Sigmoid colon (tissue), 6 donors: ENCODE measurements at regions not wholly inside any gene's neighbourhood (a gene's known extent, or its start where the extent isn't known, plus 50 kb on each side); places are given as distances from the start of the nearest gene placed in this dataset.

Experiments
- DNase-seq: peaks from one replicate; pipeline ENCODE4 v3.0.0-alpha.2; 2019
- H3K27ac ChIP-seq, 4 donors: fragments of 200-600 bp; sonication (generic); one replicate each; pipeline ENCODE4 v1.5.1; 2016 to 2019; ENCODE audit warnings: mild to moderate bottlenecking in 1 of 4
- H3K27me3 ChIP-seq, 3 donors: fragments of 200-600 bp; sonication (generic); one replicate each; pipeline ENCODE4 v1.5.1; 2019; ENCODE audit warnings: mild to moderate bottlenecking in 1 of 3
- H3K36me3 ChIP-seq, 4 donors: fragments of 200-600 bp; sonication (generic); one replicate each; pipeline ENCODE4 v1.5.1; 2016 to 2019
- H3K4me1 ChIP-seq, 4 donors: fragments of 200-600 bp; sonication (generic); one replicate each; pipeline ENCODE4 v1.5.1; 2017 to 2019
- H3K4me3 ChIP-seq, 4 donors: fragments of 200-600 bp; sonication (generic); one replicate each; pipeline ENCODE4 v1.5.1; 2017 to 2019; ENCODE audit warnings: mild to moderate bottlenecking in 2 of 4, moderate library complexity in 1 of 4
- H3K9me3 ChIP-seq, 4 donors: fragments of 200-600 bp in 3 of 4; sonication (generic) in 3 of 4; one replicate each; pipeline versions ENCODE4 v1.5.1 to v1.6.1; 2013 to 2019
- EP300 ChIP-seq, 4 donors: sonication (generic); formaldehyde crosslinking; IDR thresholded peaks; one replicate each; pipeline ENCODE4 v1.6.1; 2017; ENCODE audit warnings: antibody characterized with exemption in 4 of 4
- POLR2A ChIP-seq, 2 donors: fragments of 450-650 bp; IDR thresholded peaks; one replicate each; pipeline ENCODE4 v1.6.1; 2016; ENCODE audit warnings: antibody characterized with exemption in 2 of 2, mild to moderate bottlenecking in 2 of 2, moderate library complexity in 2 of 2
- POLR2AphosphoS5 ChIP-seq, 4 donors: sonication (generic); formaldehyde crosslinking; IDR thresholded peaks; one replicate each; pipeline ENCODE4 v1.6.1; 2017; ENCODE audit warnings: antibody characterized with exemption in 4 of 4
- WGBS, 2 donors: extraction: QIAGEN DNeasy Blood & Tissue Kit; methylation state at CpG; one replicate each; pipeline ENCODE4 v1.1.7; 2013; 5-methylcytosine and 5-hydroxymethylcytosine counted together
- intact Hi-C: fragments of 100-400 bp; cut with DNase I; formaldehyde crosslinking; loops from one replicate; pipeline ENCODE4 v1.15.1; 2023
- TF ChIP-seq, protein P1 (sequence below), 4 experiments: fragments of 450-650 bp in 3 of 4; fragments of 200-600 bp in 1 of 4; IDR thresholded peaks; one replicate each; pipeline ENCODE4 v1.5.1; 2016 to 2019; ENCODE audit warnings: antibody characterized with exemption in 4 of 4, mild to moderate bottlenecking in 3 of 4, moderate library complexity in 2 of 4
- donor health status: healthy with polysubstance abuse.
- donor health status: healthy.

DNA sequence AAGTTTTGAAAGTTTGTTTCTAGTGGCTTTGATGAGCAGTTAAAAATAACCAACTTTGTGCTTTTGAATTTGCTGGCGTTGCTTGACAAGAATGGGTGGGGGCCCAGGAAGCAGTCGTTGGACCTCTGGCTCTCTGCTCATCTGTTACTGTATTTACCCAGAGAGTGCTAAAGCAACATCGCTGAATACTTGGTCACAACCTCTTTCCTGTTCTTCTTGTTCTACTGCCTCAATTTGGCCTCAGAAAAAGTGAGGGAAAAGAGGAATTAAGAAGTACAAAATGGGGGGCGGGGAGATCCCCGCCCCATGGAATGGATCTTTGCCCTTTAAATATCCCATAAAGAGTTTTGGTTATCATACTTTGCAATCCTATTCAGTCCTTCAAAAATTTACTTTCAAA lies 221.5 kb upstream of the G2E3 start:
- intact Hi-C loops = no loop called here
- Histone ChIP-seq H3K9me3 (no peaks in the 10 kb centered on the region), H3K27me3 (no peaks in the 10 kb centered on the region), H3K4me3 (no peak overlapping the region), H3K36me3 (no peaks in the 10 kb centered on the region), H3K4me1 (no peaks in the 10 kb centered on the region), H3K27ac (no peak overlapping the region)
- TF ChIP-seq, protein P1, sequence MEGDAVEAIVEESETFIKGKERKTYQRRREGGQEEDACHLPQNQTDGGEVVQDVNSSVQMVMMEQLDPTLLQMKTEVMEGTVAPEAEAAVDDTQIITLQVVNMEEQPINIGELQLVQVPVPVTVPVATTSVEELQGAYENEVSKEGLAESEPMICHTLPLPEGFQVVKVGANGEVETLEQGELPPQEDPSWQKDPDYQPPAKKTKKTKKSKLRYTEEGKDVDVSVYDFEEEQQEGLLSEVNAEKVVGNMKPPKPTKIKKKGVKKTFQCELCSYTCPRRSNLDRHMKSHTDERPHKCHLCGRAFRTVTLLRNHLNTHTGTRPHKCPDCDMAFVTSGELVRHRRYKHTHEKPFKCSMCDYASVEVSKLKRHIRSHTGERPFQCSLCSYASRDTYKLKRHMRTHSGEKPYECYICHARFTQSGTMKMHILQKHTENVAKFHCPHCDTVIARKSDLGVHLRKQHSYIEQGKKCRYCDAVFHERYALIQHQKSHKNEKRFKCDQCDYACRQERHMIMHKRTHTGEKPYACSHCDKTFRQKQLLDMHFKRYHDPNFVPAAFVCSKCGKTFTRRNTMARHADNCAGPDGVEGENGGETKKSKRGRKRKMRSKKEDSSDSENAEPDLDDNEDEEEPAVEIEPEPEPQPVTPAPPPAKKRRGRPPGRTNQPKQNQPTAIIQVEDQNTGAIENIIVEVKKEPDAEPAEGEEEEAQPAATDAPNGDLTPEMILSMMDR (IDR thresholded peaks at IDR 0.05) = no peak
- no peak for TF ChIP-seq POLR2AphosphoS5 (IDR thresholded peaks at IDR 0.05)
- TF ChIP-seq EP300 (IDR thresholded peaks at IDR 0.05) = no peak
- TF ChIP-seq POLR2A (IDR thresholded peaks at IDR 0.05) = no peak
- WGBS, 2 donors = 34 to 55% methylated on average over 5 of the region's 5 CpGs
- DNase-seq = no peak

DNA sequence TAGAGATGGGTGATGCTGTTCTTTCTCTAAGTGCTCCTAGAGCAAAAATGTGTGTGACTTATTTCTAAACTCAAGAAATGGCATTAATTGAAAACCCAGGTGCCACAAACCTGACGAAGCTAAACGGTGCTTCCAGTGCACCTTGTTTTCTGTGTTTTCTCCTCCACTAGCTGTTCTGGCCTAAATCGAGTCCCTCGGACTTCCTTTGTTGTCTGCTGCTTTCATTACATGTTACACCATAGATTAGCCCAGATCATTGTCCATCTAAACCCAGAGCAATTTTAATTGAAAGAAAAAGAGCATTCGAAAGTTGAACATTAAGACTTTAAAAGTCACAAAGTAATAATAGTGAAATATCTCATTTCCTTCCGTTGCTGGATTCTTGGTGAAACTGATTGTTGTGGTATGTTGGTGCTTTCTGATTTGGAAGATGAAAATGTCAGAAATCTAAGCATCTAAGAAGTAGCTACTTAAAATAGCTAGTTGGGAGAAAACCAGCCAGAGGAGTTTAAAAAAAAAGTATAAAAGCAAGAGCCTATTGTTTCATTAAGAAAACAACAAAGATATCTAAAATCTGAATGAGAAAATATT lies 219.6 kb upstream of the G2E3 start:
- Histone ChIP-seq H3K9me3 (no peaks in the 10 kb centered on the region), H3K27ac (no peak overlapping the region), H3K4me1 (no peaks in the 10 kb centered on the region), H3K4me3 (no peak overlapping the region), H3K27me3 (no peaks in the 10 kb centered on the region), H3K36me3 (no peaks in the 10 kb centered on the region)
- no peak for DNase-seq
- TF ChIP-seq EP300 (IDR thresholded peaks at IDR 0.05) = no peak
- TF ChIP-seq POLR2A (IDR thresholded peaks at IDR 0.05) = no peak
- TF ChIP-seq, protein P1 (IDR thresholded peaks at IDR 0.05) = no peak
- TF ChIP-seq POLR2AphosphoS5 (IDR thresholded peaks at IDR 0.05) = no peak
- intact Hi-C loops = no loop called here
- WGBS, 2 donors = 83 to 87% methylated on average over 6 of the region's 6 CpGs

DNA sequence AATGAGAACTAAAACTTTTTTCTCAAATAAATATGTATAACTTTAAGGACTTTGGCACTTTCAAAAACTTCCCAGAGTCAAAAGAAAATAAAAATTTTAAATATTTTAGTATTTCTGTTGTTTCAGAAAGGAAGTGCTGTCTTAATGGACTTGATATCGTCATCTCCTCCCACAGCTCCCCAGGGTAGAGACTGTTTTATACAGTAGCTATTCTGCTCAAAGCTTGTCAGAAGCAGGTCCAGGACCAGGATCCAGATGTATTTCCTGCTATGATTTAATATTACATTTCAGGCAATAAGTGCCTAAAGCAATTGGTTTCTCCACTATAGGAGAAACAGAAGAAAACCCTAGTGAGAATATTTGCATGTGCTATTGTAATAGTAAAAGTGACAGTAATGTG lies 218.5 kb upstream of the G2E3 start:
- DNase-seq = no peak
- Histone ChIP-seq H3K9me3 (no peaks in the 10 kb centered on the region), H3K27ac (no peak overlapping the region), H3K36me3 (no peaks in the 10 kb centered on the region), H3K4me3 (no peak overlapping the region), H3K4me1 (no peaks in the 10 kb centered on the region), H3K27me3 (no peaks in the 10 kb centered on the region)
- no peak for TF ChIP-seq POLR2AphosphoS5 (IDR thresholded peaks at IDR 0.05)
- TF ChIP-seq, protein P1 (IDR thresholded peaks at IDR 0.05) = no peak
- no peak for TF ChIP-seq EP300 (IDR thresholded peaks at IDR 0.05)
- TF ChIP-seq POLR2A (IDR thresholded peaks at IDR 0.05) = no peak
- intact Hi-C loops = no loop called here
- 89 to 93% methylated on average over 1 of the region's 1 CpG for WGBS, 2 donors

DNA sequence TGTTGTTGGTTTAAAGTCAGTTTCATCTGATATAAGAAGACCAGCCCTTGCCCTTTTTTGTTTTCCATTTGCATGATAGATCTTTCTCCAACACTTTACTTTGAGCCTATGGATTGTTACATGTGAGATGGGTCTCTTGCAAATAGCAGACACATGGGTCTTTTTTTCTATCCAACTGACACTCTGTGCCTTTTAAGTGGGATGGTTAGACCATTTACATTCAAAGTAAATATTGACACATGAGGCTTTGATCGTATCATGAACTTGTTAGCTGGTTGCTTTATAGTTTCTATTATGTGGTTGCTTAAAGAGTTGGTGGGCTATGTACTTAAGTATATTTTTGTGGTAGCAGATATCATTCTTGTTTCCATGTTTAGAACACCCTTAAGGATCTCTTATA lies 213.4 kb upstream of the G2E3 start:
- TF ChIP-seq, protein P1 (IDR thresholded peaks at IDR 0.05) = no peak
- TF ChIP-seq POLR2AphosphoS5 (IDR thresholded peaks at IDR 0.05) (no peak), EP300 (IDR thresholded peaks at IDR 0.05) (no peak), POLR2A (IDR thresholded peaks at IDR 0.05) (no peak)
- intact Hi-C loops = no loop called here
- no peak for DNase-seq
- Histone ChIP-seq H3K27ac (no peak overlapping the region), H3K4me3 (no peak overlapping the region), H3K27me3 (no peaks in the 10 kb centered on the region), H3K36me3 (no peaks in the 10 kb centered on the region), H3K9me3 (no peaks in the 10 kb centered on the region), H3K4me1 (no peaks in the 10 kb centered on the region)
- 12 to 56% methylated on average over 1 of the region's 1 CpG for WGBS, 2 donors

DNA sequence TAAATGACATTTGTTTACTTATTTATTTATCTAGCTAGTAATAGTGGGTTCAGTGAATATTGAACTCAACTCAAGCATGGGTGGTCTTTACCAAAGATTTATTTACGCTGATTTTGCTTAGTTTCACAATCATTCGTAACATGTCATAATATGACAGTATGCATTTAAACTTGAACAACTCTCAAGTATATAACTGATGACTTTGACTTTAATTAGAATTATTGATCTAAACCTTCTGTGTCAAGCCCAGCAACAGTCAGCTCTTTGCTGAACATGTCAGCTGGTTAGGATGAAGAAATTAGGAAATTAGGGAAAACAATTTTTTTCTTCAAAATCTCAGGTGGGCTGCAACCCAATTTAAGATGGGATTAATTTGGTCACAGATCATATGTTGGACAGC lies 210.5 kb upstream of the G2E3 start:
- Histone ChIP-seq H3K4me1 (no peaks in the 10 kb centered on the region), H3K9me3 (no peaks in the 10 kb centered on the region), H3K4me3 (no peak overlapping the region), H3K27ac (no peak overlapping the region), H3K27me3 (no peaks in the 10 kb centered on the region), H3K36me3 (no peaks in the 10 kb centered on the region)
- 81 to 89% methylated on average over 2 of the region's 2 CpGs for WGBS, 2 donors
- DNase-seq = no peak
- TF ChIP-seq POLR2AphosphoS5 (IDR thresholded peaks at IDR 0.05) (no peak), EP300 (IDR thresholded peaks at IDR 0.05) (no peak), POLR2A (IDR thresholded peaks at IDR 0.05) (no peak)
- TF ChIP-seq, protein P1 (IDR thresholded peaks at IDR 0.05) = no peak
- intact Hi-C loops = no loop called here
